ENCODE measurements at regions not wholly inside any gene's neighbourhood (a gene's known extent, or its start where the extent isn't known, plus 50 kb on each side); places are given as distances from the start of the nearest gene placed in this dataset.

- POLR2A ChIA-PET: no interaction called here
- TF ChIP-seq POLR2AphosphoS5 (IDR thresholded peaks at IDR 0.05; ENCODE audit: low read depth, low read length) (no peak), SIN3A (IDR thresholded peaks at IDR 0.05; ENCODE audit: borderline replicate concordance, insufficient read depth, low read depth, low read length) (no peak), CTCF (IDR thresholded peaks at IDR 0.05) (no peak), TCF7L2 (IDR thresholded peaks at IDR 0.05; ENCODE audit: low read depth, low read length) (no peak), REST (IDR thresholded peaks at IDR 0.05; ENCODE audit: insufficient read depth in 1 of 2, low read depth in 2 of 2, low read length in 1 of 2) (no peak)
- no peak for ATAC-seq
These were observed 71.0 kb upstream of the ACP3 start for GRCh38 chr3:132246212-132246611.

GRCh38 chr3:132247211-132247610 lies 70.0 kb upstream of the ACP3 start:
- ATAC-seq (no peak), DNase-seq (ENCODE audit: low read depth, low spot score) (no peak)
- in situ Hi-C loops (cut with HindIII; ENCODE audit: low pct_unique_long_range_greater_than_20kb, low sequenced_read_pairs): no loop called here
- BruUV-seq (replicated peaks): no TSS peak
- CTCF ChIA-PET: no interaction called here
- TF ChIP-seq CTCF (IDR thresholded peaks at IDR 0.05) (no peak), SIN3A (IDR thresholded peaks at IDR 0.05; ENCODE audit: borderline replicate concordance, insufficient read depth, low read depth, low read length) (no peak), POLR2AphosphoS5 (IDR thresholded peaks at IDR 0.05; ENCODE audit: low read depth, low read length) (no peak), REST (IDR thresholded peaks at IDR 0.05; ENCODE audit: insufficient read depth in 1 of 2, low read depth in 2 of 2, low read length in 1 of 2) (no peak), TCF7L2 (IDR thresholded peaks at IDR 0.05; ENCODE audit: low read depth, low read length) (no peak)
- intact Hi-C loops (cut with micrococcal nuclease; ENCODE audit: unreplicated experiment): no loop called here
- Histone ChIP-seq H3K4me1 (ENCODE audit: control insufficient read depth, insufficient read depth, low read length) (no peaks in the 10 kb centered on the region), H3K27me3 (ENCODE audit: control insufficient read depth, insufficient read depth, low read length) (peaks cover 16% of the 10 kb centered on the region), H3K36me3 (ENCODE audit: control insufficient read depth, insufficient read depth, low read length) (no peaks in the 10 kb centered on the region), H3K4me3 (ENCODE audit: low read depth in 2 of 2, low read length in 2 of 2) (no peak overlapping the region), H3K9me3 (ENCODE audit: control insufficient read depth, insufficient read depth, low read depth, low read length) (no peaks in the 10 kb centered on the region), H3K27ac (ENCODE audit: low read length) (no peak overlapping the region)
- POLR2A ChIA-PET: no interaction called here

More at GRCh38 chr3:132246212-132246611, 71.0 kb upstream of the ACP3 start:
- CTCF ChIA-PET: no interaction called here
- Histone ChIP-seq H3K27ac (ENCODE audit: low read length) (no peak overlapping the region), H3K4me3 (ENCODE audit: low read depth in 2 of 2, low read length in 2 of 2) (no peak overlapping the region), H3K9me3 (ENCODE audit: control insufficient read depth, insufficient read depth, low read depth, low read length) (no peaks in the 10 kb centered on the region), H3K27me3 (ENCODE audit: control insufficient read depth, insufficient read depth, low read length) (peaks cover 14% of the 10 kb centered on the region), H3K4me1 (ENCODE audit: control insufficient read depth, insufficient read depth, low read length) (no peaks in the 10 kb centered on the region), H3K36me3 (ENCODE audit: control insufficient read depth, insufficient read depth, low read length) (no peaks in the 10 kb centered on the region)
- in situ Hi-C loops (cut with HindIII; ENCODE audit: low pct_unique_long_range_greater_than_20kb, low sequenced_read_pairs) (no loop called here), intact Hi-C loops (cut with micrococcal nuclease; ENCODE audit: unreplicated experiment) (no loop called here)
- no TSS peak for BruUV-seq (replicated peaks)
- DNase-seq (ENCODE audit: low read depth, low spot score): no peak

Data from Panc1 (cell line).